IMR-90 (cell line): ENCODE measurements at regions not wholly inside any gene's neighbourhood (a gene's known extent, or its start where the extent isn't known, plus 50 kb on each side); places are given as distances from the start of the nearest gene placed in this dataset.

Experiments used
- ATAC-seq: fragments of 200-7000 bp; cut with Tn5 transposase; 2 replicates; pipeline ENCODE4 v1.9.1; 2020; ENCODE audit warnings: low read depth, mild to moderate bottlenecking, moderate library complexity
- BruUV-seq: library from RNA; stranded (reverse); fragments of 400-500 nt; replicated peaks from 2 replicates; lab custom pipeline; 2021; lab: Mats Ljungman, UMichigan
- CTCF ChIA-PET: fragments of 300-600 bp; formaldehyde crosslinking; extraction: SDS; loops from one replicate; lab custom pipeline; 2021; ENCODE audit warnings: antibody characterized with exemption; lab: Yijun Ruan, JAX
- POLR2A ChIA-PET: fragments of 300-600 bp; sonication (Branson Sonifier 250); formaldehyde crosslinking; loops from one replicate; lab custom pipeline; 2022; ENCODE audit warnings: antibody characterized with exemption; ENCODE audit not compliant: unreplicated experiment; lab: Charles Lee
- DNase-seq: peaks from one replicate; pipeline ENCODE4 v3.0.0; 2013
- H2AFZ ChIP-seq: replicated peaks from 2 replicates; pipeline ENCODE3; 2013; ENCODE audit warnings: low read length, mild to moderate bottlenecking; ENCODE audit not compliant: poor library complexity
- H2AK5ac ChIP-seq: 2 replicates; pipeline ENCODE4 v1.6.1; 2013; ENCODE audit warnings: low read depth, low read length, inconsistent platforms
- H2AK9ac ChIP-seq: replicated peaks from 2 replicates; pipeline ENCODE3; 2013; ENCODE audit warnings: mild to moderate bottlenecking, low read depth, low read length, moderate library complexity; ENCODE audit not compliant: poor library complexity
- H2BK120ac ChIP-seq: 2 replicates; pipeline ENCODE4 v1.6.1; 2013; ENCODE audit warnings: low read depth, low read length, inconsistent platforms
- H2BK15ac ChIP-seq: 3 replicates; pipeline ENCODE4 v1.6.1; 2013; ENCODE audit warnings: low read depth, low read length, inconsistent platforms
- H2BK20ac ChIP-seq: 2 replicates; pipeline ENCODE4 v1.6.1; 2013; ENCODE audit warnings: low read depth, mild to moderate bottlenecking, inconsistent platforms, low read length, moderate library complexity
- H2BK5ac ChIP-seq: 2 replicates; pipeline ENCODE4 v1.6.1; 2013; ENCODE audit warnings: mild to moderate bottlenecking, low read depth, low read length, inconsistent platforms; ENCODE audit not compliant: poor library complexity, severe bottlenecking
- H3K14ac ChIP-seq: replicated peaks from 2 replicates; pipeline ENCODE4 v1.6.1; 2013; ENCODE audit warnings: low read depth, low read length, inconsistent platforms
- H3K18ac ChIP-seq: 2 replicates; pipeline ENCODE4 v1.6.1; 2013; ENCODE audit warnings: low read depth, low read length, control low read depth
- H3K23ac ChIP-seq: 2 replicates; pipeline ENCODE4 v1.6.1; 2013; ENCODE audit warnings: low read depth, low read length, inconsistent platforms
- H3K27ac ChIP-seq: 2 replicates; pipeline ENCODE4 v1.5.1; 2013; ENCODE audit warnings: mild to moderate bottlenecking, control low read depth, low read length; ENCODE audit not compliant: insufficient read depth
- H3K27me3 ChIP-seq: 2 replicates; pipeline ENCODE4 v1.6.1; 2013; ENCODE audit warnings: low read length; ENCODE audit not compliant: control insufficient read depth, insufficient read depth
- H3K36me3 ChIP-seq: 2 replicates; pipeline ENCODE4 v1.6.1; 2013; ENCODE audit warnings: low read length, mixed read lengths; ENCODE audit not compliant: control insufficient read depth, insufficient read depth
- H3K4ac ChIP-seq: 2 replicates; pipeline ENCODE4 v1.6.1; 2013; ENCODE audit warnings: low read depth, low read length, inconsistent platforms
- H3K4me1 ChIP-seq: 2 replicates; pipeline ENCODE4 v1.6.1; 2013; ENCODE audit warnings: low read length, mixed read lengths; ENCODE audit not compliant: control insufficient read depth, insufficient read depth
- H3K4me2 ChIP-seq: 2 replicates; pipeline ENCODE4 v1.6.1; 2013; ENCODE audit warnings: low read depth, mild to moderate bottlenecking, control low read depth, low read length, moderate library complexity
- H3K4me3 ChIP-seq: 2 replicates; pipeline ENCODE4 v1.5.1; 2013; ENCODE audit warnings: low read depth, mild to moderate bottlenecking, control low read depth, low read length, moderate library complexity; ENCODE audit not compliant: insufficient read depth
- H3K56ac ChIP-seq: 2 replicates; pipeline ENCODE4 v1.6.1; 2013; ENCODE audit warnings: low read length, inconsistent platforms; ENCODE audit not compliant: insufficient read depth; ENCODE audit errors: extremely low read depth
- H3K79me1 ChIP-seq, 2 experiments: 2 replicates each; pipeline ENCODE4 v1.6.1; 2013; ENCODE audit warnings: low read length in 2 of 2, inconsistent platforms in 1 of 2, low read depth in 1 of 2
- H3K9ac ChIP-seq: 2 replicates; pipeline ENCODE4 v1.6.1; 2013; ENCODE audit warnings: low read depth, low read length, control low read depth
- H3K9me1 ChIP-seq: 2 replicates; pipeline ENCODE4 v1.6.1; 2013; ENCODE audit warnings: low read length, inconsistent platforms; ENCODE audit not compliant: insufficient read depth
- H3K9me3 ChIP-seq: 2 replicates; pipeline ENCODE4 v1.6.1; 2013; ENCODE audit warnings: low read length; ENCODE audit not compliant: control insufficient read depth, insufficient read depth
- H4K20me1 ChIP-seq: 2 replicates; pipeline ENCODE4 v1.6.1; 2013; ENCODE audit warnings: low read length, inconsistent platforms; ENCODE audit not compliant: insufficient read depth
- H4K5ac ChIP-seq: 2 replicates; pipeline ENCODE4 v1.6.1; 2013; ENCODE audit warnings: mild to moderate bottlenecking, low read depth, low read length, control low read depth
- H4K8ac ChIP-seq, 2 experiments: 2 replicates each; pipeline ENCODE4 v1.6.1; 2013; ENCODE audit warnings: low read depth in 2 of 2, low read length in 2 of 2, control low read depth in 1 of 2, inconsistent platforms in 1 of 2
- H4K91ac ChIP-seq: 2 replicates; pipeline ENCODE4 v1.6.1; 2013; ENCODE audit warnings: low read depth, low read length, inconsistent platforms; ENCODE audit not compliant: insufficient read depth
- BHLHE40 ChIP-seq: fragments of 150-350 bp; IDR thresholded peaks from 2 replicates; pipeline ENCODE4 v1.6.1; 2016; ENCODE audit warnings: mild to moderate bottlenecking, low read depth, low read length
- CEBPB ChIP-seq: IDR thresholded peaks from 2 replicates; pipeline ENCODE4 v1.6.1; 2012; ENCODE audit warnings: low read depth, low read length, improper control_type of control experiment
- CHD1 ChIP-seq: IDR thresholded peaks from 2 replicates; pipeline ENCODE4 v1.6.1; 2012; ENCODE audit warnings: low read depth, low read length, improper control_type of control experiment
- ELK1 ChIP-seq: fragments of 150-350 bp; IDR thresholded peaks from 2 replicates; pipeline ENCODE4 v1.6.1; 2016; ENCODE audit warnings: low read depth, mild to moderate bottlenecking, low read length, moderate library complexity, borderline replicate concordance
- MAFK ChIP-seq: IDR thresholded peaks from 2 replicates; pipeline ENCODE4 v1.6.1; 2012; ENCODE audit warnings: low read depth, low read length, improper control_type of control experiment
- MAZ ChIP-seq: IDR thresholded peaks from 2 replicates; pipeline ENCODE4 v1.6.1; 2012; ENCODE audit warnings: low read depth, mild to moderate bottlenecking, low read length, improper control_type of control experiment, moderate library complexity, borderline replicate concordance
- MXI1 ChIP-seq: IDR thresholded peaks from 2 replicates; pipeline ENCODE4 v1.6.1; 2012; ENCODE audit warnings: low read depth, mild to moderate bottlenecking, low read length, moderate library complexity, borderline replicate concordance
- POLR2A ChIP-seq: IDR thresholded peaks from 2 replicates; pipeline ENCODE4 v1.6.1; 2012; ENCODE audit warnings: mild to moderate bottlenecking, low read depth, low read length
- RAD21 ChIP-seq: IDR thresholded peaks from 2 replicates; pipeline ENCODE4 v1.6.1; 2012; ENCODE audit warnings: low read length, improper control_type of control experiment
- RCOR1 ChIP-seq: IDR thresholded peaks from 2 replicates; pipeline ENCODE4 v1.6.1; 2012; ENCODE audit warnings: mild to moderate bottlenecking, low read length, improper control_type of control experiment; ENCODE audit not compliant: insufficient replicate concordance
- RFX5 ChIP-seq: IDR thresholded peaks from 2 replicates; pipeline ENCODE4 v1.8.0; 2012; ENCODE audit warnings: low read depth, mild to moderate bottlenecking, low read length, moderate library complexity
- SMC3 ChIP-seq: fragments of 150-350 bp; IDR thresholded peaks from 2 replicates; pipeline ENCODE4 v1.6.1; 2016; ENCODE audit warnings: low read depth, mild to moderate bottlenecking, antibody characterized with exemption, low read length, moderate library complexity
- WGBS, 2 experiments: methylation state at CpG; one replicate each; pipeline versions ENCODE4 v1.1.5 to v1.1.7; 2013; ENCODE audit warnings: missing lambda C conversion rate in 2 of 2; ENCODE audit not compliant: insufficient read length in 1 of 2; ENCODE audit errors: extremely low coverage in 2 of 2; 5-methylcytosine and 5-hydroxymethylcytosine counted together
- dilution Hi-C: fragments of 300-500 bp; cut with HindIII; formaldehyde crosslinking; loops from one replicate; pipeline ENCODE4 v1.14.3; 2018; ENCODE audit warnings: low sequenced_read_pairs; ENCODE audit not compliant: unreplicated experiment
- in situ Hi-C: fragments of 300-500 bp; cut with MboI; formaldehyde crosslinking; loops from 3 replicates; pipeline ENCODE4 v1.14.3; 2019; ENCODE audit warnings: low sequenced_read_pairs, inconsistent platforms, mixed read lengths
- intact Hi-C: fragments of 100-400 bp; cut with micrococcal nuclease; formaldehyde crosslinking; loops from 2 replicates; pipeline ENCODE4 v1.10.0; 2022
- TF ChIP-seq, protein P1 (sequence below): conservative IDR thresholded peaks from 2 replicates; pipeline ENCODE4 v1.5.1; 2012; ENCODE audit warnings: mild to moderate bottlenecking, low read depth, low read length, improper control_type of control experiment

GRCh38 chr14:37711356-37711830 is 116.0 kb downstream of the TTC6 start (continued):
- no peak for TF ChIP-seq ELK1
- TF ChIP-seq MXI1 = no peak

DNA sequence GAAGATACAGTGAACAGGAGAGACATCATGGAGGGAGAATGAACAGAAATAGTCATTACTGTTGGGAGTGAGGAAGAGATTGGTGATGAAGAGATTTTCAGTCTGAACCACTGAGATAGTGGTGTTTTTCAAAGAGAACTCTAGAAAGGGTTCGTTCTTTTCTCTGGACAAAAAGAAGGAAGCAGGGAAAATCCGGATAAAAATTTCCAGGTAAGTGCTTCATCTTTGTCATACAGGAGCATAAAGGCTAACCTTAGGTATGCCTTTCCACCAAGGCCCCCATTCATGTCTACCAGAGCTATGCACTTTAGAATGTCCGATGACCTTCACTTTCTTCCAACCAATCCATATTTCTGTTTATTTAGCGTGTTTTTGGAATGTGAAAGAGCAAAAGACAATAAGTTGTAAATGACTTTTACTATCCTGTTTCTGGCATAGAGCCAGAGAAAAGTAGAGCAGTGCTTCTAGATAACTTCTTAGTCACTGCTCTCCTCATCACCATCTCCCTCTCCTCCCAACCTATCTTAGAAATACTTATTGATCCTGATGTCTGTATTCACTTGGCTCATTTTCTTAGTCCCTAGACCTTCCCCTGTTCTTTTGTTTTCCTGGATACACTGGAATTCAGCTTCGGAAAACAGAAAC is 116.5 kb downstream of the TTC6 start:
- H3K27ac ChIP-seq = no peak overlapping the region
- dilution Hi-C loops = no loop called here
- H3K4ac ChIP-seq = no peak overlapping the region
- in situ Hi-C loops = no loop called here
- H2BK5ac ChIP-seq = no peak overlapping the region
- WGBS, 2 experiments = no CpG with 5 or more reads among the region's 5 CpGs
- no TSS peak for BruUV-seq
- ATAC-seq (no peak), DNase-seq (no peak)
- H3K23ac ChIP-seq = no peak overlapping the region
- intact Hi-C loops = loop anchor here (2.0 kb wide), 1 partner anchor 1155 kb away; no protein-coding TSS in a partner anchor
- no peak overlapping the region for H3K18ac ChIP-seq
- no peak overlapping the region for H3K14ac ChIP-seq
- no peak overlapping the region for H3K56ac ChIP-seq
- H2BK120ac ChIP-seq = no peak overlapping the region
- ChIA-PET POLR2A (no interaction called here), CTCF (no interaction called here)
- no peak overlapping the region for H2AK9ac ChIP-seq
- H3K9me3 ChIP-seq = no peaks in the 10 kb centered on the region
- H3K27me3 ChIP-seq = no peaks in the 10 kb centered on the region
- no peak overlapping the region for H2BK15ac ChIP-seq
- no peak overlapping the region for H4K8ac ChIP-seq
- no peak overlapping the region for H2BK20ac ChIP-seq
- no peak overlapping the region for H3K9ac ChIP-seq
- H4K20me1 ChIP-seq = no peaks in the 10 kb centered on the region
- H2AK5ac ChIP-seq = no peak overlapping the region
- H4K91ac ChIP-seq = no peak overlapping the region
- peaks cover 5% of the 10 kb centered on the region for H3K4me1 ChIP-seq
- H3K4me2 ChIP-seq = no peak overlapping the region
- H3K9me1 ChIP-seq = peaks cover 3% of the 10 kb centered on the region; the same call in 1 of the 2 replicates
- H2AFZ ChIP-seq = no peak overlapping the region
- H3K36me3 ChIP-seq = no peaks in the 10 kb centered on the region
- H3K79me1 ChIP-seq = no peaks in the 10 kb centered on the region
- no peak overlapping the region for H3K4me3 ChIP-seq
- H4K5ac ChIP-seq = no peak overlapping the region
- TF ChIP-seq RFX5 (no peak), MAZ (no peak), BHLHE40 (no peak), RAD21 (no peak), ELK1 (no peak), MAFK (no peak), POLR2A (no peak), MXI1 (no peak), CEBPB (no peak), SMC3 (no peak), RCOR1 (no peak), CHD1 (no peak)
- TF ChIP-seq, protein P1, sequence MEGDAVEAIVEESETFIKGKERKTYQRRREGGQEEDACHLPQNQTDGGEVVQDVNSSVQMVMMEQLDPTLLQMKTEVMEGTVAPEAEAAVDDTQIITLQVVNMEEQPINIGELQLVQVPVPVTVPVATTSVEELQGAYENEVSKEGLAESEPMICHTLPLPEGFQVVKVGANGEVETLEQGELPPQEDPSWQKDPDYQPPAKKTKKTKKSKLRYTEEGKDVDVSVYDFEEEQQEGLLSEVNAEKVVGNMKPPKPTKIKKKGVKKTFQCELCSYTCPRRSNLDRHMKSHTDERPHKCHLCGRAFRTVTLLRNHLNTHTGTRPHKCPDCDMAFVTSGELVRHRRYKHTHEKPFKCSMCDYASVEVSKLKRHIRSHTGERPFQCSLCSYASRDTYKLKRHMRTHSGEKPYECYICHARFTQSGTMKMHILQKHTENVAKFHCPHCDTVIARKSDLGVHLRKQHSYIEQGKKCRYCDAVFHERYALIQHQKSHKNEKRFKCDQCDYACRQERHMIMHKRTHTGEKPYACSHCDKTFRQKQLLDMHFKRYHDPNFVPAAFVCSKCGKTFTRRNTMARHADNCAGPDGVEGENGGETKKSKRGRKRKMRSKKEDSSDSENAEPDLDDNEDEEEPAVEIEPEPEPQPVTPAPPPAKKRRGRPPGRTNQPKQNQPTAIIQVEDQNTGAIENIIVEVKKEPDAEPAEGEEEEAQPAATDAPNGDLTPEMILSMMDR = no peak
